HL-60 (cell line): ENCODE measurements at regions not wholly inside any gene's neighbourhood (a gene's known extent, or its start where the extent isn't known, plus 50 kb on each side); places are given as distances from the start of the nearest gene placed in this dataset.

Experiments
- DNase-seq, 2 experiments: peaks; one replicate each; pipeline ENCODE4 v3.0.0-alpha.2; 2010 to 2020; ENCODE audit warnings: low read depth in 1 of 2, low spot score in 1 of 2
- H3K27ac ChIP-seq: fragments of 250-450 bp; sonication (Bioruptor Pico); replicated peaks from 2 replicates; pipeline ENCODE4 v1.5.1; 2020; ENCODE audit warnings: mild to moderate bottlenecking, moderate library complexity
- H3K27me3 ChIP-seq: fragments of 250-450 bp; sonication (Bioruptor Pico); 2 replicates; pipeline ENCODE4 v1.5.1; 2021; ENCODE audit warnings: mild to moderate bottlenecking, moderate library complexity; ENCODE audit not compliant: insufficient read depth, poor library complexity, severe bottlenecking
- H3K4me3 ChIP-seq: replicated peaks from 2 replicates; pipeline ENCODE4 v1.5.1; 2011; ENCODE audit warnings: mild to moderate bottlenecking, control low read depth, low read length; ENCODE audit not compliant: insufficient read depth
- GABPA ChIP-seq: IDR thresholded peaks from 2 replicates; pipeline ENCODE4 v1.6.1; 2012; ENCODE audit warnings: low read depth
- POLR2AphosphoS5 ChIP-seq: IDR thresholded peaks from 2 replicates; pipeline ENCODE4 v1.6.1; 2012; ENCODE audit warnings: low read depth
- SPI1 ChIP-seq: IDR thresholded peaks from 2 replicates; pipeline ENCODE4 v1.6.1; 2012; ENCODE audit warnings: low read depth, mild to moderate bottlenecking, borderline replicate concordance
- TF ChIP-seq, protein P1 (sequence below): IDR thresholded peaks from one replicate; pipeline ENCODE4 v1.5.1; 2011; ENCODE audit warnings: low read length, control low read depth, inconsistent platforms; ENCODE audit not compliant: insufficient read depth
- TF ChIP-seq, protein P2 (sequence below): IDR thresholded peaks from 2 replicates; pipeline ENCODE4 v1.6.1; 2012; ENCODE audit warnings: low read depth; ENCODE audit not compliant: insufficient replicate concordance

DNA sequence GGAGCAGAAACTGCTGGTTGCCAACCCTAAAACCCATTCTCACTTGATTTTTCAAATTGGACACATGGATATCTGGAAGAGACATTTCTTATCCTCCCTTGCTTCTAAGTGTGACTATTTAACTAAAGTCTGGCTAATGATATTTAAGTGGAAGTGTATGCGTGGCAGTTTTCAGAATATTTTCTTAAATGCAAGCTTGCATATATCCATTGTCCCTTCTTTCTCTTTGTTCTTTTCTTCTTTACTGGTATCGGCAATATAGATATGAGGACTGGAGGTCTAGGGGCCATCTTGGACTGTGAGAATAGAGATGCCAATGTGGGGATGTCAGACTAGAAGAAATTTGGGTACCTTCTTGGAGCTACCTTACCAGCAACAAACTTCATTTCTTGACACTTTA lies 364.3 kb upstream of the DPH6 start:
- H3K27ac ChIP-seq = no peak overlapping the region
- H3K4me3 ChIP-seq = no peak overlapping the region
- TF ChIP-seq, protein P1, sequence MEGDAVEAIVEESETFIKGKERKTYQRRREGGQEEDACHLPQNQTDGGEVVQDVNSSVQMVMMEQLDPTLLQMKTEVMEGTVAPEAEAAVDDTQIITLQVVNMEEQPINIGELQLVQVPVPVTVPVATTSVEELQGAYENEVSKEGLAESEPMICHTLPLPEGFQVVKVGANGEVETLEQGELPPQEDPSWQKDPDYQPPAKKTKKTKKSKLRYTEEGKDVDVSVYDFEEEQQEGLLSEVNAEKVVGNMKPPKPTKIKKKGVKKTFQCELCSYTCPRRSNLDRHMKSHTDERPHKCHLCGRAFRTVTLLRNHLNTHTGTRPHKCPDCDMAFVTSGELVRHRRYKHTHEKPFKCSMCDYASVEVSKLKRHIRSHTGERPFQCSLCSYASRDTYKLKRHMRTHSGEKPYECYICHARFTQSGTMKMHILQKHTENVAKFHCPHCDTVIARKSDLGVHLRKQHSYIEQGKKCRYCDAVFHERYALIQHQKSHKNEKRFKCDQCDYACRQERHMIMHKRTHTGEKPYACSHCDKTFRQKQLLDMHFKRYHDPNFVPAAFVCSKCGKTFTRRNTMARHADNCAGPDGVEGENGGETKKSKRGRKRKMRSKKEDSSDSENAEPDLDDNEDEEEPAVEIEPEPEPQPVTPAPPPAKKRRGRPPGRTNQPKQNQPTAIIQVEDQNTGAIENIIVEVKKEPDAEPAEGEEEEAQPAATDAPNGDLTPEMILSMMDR = no peak
- TF ChIP-seq GABPA (no peak), POLR2AphosphoS5 (no peak), SPI1 (no peak)
- TF ChIP-seq, protein P2, sequence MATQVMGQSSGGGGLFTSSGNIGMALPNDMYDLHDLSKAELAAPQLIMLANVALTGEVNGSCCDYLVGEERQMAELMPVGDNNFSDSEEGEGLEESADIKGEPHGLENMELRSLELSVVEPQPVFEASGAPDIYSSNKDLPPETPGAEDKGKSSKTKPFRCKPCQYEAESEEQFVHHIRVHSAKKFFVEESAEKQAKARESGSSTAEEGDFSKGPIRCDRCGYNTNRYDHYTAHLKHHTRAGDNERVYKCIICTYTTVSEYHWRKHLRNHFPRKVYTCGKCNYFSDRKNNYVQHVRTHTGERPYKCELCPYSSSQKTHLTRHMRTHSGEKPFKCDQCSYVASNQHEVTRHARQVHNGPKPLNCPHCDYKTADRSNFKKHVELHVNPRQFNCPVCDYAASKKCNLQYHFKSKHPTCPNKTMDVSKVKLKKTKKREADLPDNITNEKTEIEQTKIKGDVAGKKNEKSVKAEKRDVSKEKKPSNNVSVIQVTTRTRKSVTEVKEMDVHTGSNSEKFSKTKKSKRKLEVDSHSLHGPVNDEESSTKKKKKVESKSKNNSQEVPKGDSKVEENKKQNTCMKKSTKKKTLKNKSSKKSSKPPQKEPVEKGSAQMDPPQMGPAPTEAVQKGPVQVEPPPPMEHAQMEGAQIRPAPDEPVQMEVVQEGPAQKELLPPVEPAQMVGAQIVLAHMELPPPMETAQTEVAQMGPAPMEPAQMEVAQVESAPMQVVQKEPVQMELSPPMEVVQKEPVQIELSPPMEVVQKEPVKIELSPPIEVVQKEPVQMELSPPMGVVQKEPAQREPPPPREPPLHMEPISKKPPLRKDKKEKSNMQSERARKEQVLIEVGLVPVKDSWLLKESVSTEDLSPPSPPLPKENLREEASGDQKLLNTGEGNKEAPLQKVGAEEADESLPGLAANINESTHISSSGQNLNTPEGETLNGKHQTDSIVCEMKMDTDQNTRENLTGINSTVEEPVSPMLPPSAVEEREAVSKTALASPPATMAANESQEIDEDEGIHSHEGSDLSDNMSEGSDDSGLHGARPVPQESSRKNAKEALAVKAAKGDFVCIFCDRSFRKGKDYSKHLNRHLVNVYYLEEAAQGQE = no peak
- H3K27me3 ChIP-seq = no peaks in the 10 kb centered on the region
- no peak for DNase-seq

DNA sequence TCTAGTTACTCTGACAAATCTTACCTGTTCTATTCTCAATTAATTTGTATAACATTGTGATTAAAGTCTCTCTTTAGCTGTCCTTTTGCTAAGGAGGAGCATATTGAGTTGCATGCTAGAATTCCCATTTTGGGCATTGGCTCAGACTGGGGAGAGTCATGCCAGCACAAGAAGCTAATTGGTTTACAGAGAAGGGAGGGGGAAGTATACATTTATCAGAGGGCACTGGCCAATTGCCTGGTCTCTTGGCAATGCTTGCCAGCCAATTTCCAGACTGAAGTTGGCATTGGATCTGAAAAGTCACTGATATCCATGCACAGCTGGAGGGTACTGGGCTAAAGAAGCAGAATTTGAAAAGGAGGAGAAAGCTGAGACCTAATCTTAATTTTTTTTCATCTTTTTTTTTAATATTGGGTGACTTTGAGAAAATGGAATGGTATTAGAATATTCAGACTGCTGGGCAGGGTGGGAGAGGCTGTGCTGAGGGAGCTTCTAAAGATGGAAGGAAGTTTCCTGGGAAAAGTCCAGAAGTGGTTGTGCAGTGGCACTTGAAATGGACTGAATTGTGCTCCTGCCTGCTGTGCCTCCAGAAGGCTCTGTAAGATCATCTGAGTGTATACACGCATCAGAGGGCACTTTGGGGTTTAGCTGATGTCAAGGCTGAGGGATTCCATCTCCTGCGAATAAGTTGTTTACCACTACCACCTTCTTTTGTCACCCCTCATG lies 365.2 kb upstream of the DPH6 start:
- Histone ChIP-seq H3K4me3 (no peak overlapping the region), H3K27ac (no peak overlapping the region), H3K27me3 (no peaks in the 10 kb centered on the region)
- no peak for DNase-seq
- TF ChIP-seq POLR2AphosphoS5 = no peak
- TF ChIP-seq, protein P1 = no peak
- TF ChIP-seq GABPA = no peak
- TF ChIP-seq SPI1 = no peak
- TF ChIP-seq, protein P2 = no peak

DNA sequence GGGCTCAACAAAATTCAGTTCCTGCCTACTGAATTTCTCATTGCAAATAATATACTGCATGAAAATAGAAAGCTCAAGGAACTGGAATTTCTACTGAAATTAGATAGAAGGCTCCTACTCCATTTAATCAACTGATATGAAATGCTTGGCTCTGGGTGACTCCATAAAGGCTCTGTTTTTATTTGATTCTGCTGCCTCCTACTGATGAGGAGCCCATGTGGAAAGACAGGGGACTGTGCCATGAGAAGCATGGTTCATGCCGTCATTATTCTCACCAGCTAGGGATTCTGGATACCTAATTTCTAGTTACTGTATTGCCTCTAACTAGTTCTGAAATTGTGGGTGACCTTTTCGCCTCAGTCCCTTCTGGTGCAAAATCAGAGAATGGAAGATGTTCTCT lies 366.2 kb upstream of the DPH6 start:
- H3K4me3 ChIP-seq = no peak overlapping the region
- H3K27me3 ChIP-seq = no peaks in the 10 kb centered on the region
- DNase-seq = no peak
- H3K27ac ChIP-seq = no peak overlapping the region
- TF ChIP-seq GABPA (no peak), POLR2AphosphoS5 (no peak), SPI1 (no peak)
- TF ChIP-seq, protein P2 = no peak
- TF ChIP-seq, protein P1 = no peak
